ENCODE measurements at regions not wholly inside any gene's neighbourhood (a gene's known extent, or its start where the extent isn't known, plus 50 kb on each side); places are given as distances from the start of the nearest gene placed in this dataset.
A peak's percentile ranks its signal among the peaks of the same experiment; 100 is the strongest.

DNA sequence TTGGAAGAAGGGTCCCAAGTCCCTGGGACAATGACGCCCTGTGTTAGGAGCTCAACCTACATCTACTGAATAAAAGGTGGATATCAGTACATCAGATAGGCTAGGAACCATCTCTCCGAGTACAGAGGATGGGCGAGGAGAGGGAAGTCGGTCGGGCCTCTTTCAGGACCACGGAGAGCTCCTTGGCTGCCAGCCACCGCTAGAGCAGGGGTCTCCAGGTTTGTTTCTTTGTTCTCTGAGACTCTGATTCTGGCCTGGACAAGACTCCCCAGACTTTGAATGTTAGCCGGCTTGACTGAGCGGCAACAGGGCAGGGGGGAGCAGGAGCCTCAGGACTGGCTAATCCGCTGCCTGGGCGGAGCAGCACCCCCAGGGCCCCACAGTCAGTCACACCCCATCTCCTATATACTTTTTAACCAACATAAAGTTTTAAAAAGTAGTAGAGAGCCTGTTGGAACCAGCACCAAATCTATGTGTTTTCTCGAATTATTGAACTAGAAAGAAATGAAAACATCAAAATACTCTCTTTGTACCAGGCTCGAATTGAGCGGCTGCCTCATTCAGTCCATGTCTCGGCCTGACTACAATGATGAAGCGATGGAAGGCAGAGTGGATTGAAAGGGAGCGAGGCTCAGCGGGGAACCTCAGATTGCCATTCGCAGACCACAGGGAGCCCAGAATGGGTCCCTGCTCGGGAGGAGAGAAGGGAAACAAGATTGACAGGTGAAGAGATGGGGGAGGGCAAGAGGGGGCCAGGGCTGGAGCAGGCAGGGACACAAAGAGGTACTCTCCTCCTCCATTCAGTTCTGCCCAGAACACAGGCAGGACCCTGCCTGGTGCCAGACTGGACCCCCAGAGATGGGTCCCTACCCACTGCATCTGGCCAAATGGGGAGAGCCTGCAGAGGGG, 131.6 kb downstream of the TPRA1 start:
- no peak for DNase-seq (ENCODE audit: low spot score)

DNA sequence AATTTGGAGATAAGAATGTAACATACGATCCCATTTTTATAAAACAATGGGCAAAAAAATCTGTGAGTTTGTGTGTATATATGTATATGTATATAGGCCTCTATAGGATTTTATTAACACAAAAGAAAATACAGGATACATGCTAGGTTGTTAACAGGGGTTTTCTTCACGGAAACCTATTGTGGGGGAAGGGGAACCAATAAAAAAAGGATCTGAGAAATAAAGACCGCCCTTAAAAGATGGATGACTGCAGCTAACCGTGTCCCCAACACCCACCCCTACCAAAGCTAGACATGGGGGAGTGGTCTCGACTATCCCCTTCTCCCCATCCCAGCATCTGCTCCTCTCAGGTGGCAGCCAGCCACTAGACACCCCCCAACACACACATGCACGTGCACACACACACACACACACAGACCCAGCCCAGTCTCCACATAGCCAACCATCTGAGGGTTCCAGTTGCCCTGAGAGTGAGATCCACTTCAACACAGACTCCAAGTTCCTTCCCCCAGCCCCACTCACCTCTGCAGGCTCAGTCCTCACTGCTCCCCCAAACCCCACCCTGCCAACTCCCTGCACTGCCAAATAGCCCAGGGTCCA, 132.9 kb downstream of the TPRA1 start:
- no peak for DNase-seq (ENCODE audit: low spot score)

- DNase-seq (ENCODE audit: low spot score) = no peak
Measured at GRCh38 chr3:127457094-127457475, 133.4 kb downstream of the TPRA1 start.

DNA sequence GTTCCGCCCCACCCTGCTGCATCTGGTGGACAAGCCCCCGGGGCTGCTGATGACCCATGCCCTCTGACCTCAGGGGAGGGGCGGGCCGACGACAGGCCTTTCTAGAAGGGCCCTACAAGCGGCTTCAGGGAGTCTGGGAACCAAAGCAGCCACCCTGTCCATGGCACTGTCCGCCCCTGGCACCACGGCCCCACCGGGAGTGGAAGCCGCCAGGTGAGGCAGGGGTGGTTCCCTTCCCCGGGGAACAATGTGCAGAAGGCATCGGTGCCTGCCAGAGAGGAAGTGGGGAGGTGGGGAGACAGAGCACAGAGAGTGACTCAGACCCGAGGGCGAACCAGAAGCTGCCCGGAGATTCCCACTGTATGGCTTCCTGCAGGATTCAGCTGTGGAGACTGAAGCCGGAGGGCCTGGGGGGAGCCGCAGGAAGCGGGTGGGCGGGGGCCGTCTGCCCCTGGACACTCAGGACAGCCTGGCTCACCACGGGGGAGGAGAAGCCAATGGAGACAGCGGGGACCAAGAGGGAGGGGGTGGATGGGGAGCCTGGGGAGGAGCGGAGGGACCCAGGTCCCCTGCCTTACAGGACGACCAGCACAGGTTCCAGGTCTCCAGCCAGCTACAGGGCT, 134.0 kb downstream of the TPRA1 start:
- DNase-seq (ENCODE audit: low spot score) = no peak

GRCh38 chr3:127455541-127456450, 134.7 kb downstream of the TPRA1 start:
- DNase-seq (ENCODE audit: low spot score) = peak; percentile 19

DNA sequence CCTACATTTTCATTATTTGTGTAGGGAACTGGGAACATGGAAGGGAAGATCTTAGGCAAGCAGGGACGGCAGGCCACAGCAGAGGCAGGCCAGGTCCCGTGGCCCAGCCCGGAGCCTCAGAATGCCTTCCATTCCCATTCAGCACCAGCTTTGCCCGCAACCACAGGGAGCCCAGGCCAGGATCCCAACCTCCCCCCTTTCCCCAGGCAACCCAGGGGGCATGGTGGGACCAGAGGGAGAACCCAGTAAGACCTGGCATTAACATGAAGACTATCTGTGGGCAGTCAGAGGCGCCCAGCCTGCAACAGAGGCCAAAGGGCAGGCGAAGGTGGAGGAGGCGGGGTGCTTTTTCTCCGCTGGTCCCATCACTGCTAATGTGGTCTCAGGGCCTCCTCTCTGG, 135.6 kb downstream of the TPRA1 start:
- no peak for DNase-seq (ENCODE audit: low spot score)

DNA sequence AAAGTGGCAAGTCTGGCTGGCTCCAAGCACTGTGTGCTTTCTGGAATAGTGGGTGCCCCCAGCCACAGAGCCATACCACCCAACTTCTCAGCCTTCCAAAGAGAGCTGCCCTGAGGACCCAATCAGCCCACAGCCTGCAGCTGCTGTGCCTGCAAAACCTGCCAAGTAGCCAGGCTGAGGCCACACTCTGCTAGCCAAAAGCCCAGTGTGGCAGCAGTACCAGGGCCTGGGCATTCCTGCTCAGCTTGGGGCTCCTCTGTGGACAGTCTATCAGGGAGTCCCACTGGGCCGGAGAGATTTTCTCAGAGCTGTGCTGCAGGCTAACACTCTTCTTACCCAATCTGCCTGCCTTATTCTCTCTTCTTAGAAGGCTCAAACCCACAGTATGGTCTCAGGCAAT, 136.5 kb downstream of the TPRA1 start:
- DNase-seq (ENCODE audit: low spot score) = no peak

- no peak for DNase-seq (ENCODE audit: low spot score)
Measured at GRCh38 chr3:127452321-127452821, 138.2 kb downstream of the TPRA1 start.

DNA sequence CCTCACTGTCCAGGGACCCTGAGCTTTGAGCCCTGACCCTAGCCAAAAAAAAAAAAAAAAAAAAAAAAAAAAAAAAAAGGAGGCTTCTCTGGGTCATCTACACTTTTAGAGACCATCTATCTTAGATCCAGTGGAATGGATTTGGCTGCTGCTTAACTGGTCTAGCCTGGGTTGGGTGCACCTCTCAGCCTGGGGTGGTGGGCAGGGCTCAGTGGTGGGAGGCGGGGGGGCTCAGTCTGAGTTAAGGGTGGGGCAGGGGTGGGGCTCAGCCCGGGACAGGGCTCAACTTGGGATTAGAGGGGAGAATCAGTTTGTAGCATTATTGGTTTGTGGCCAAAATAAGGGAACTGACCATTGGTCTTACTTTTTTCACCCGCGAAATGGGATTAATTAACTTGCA, 139.2 kb downstream of the TPRA1 start:
- DNase-seq (ENCODE audit: low spot score) = no peak

DNA sequence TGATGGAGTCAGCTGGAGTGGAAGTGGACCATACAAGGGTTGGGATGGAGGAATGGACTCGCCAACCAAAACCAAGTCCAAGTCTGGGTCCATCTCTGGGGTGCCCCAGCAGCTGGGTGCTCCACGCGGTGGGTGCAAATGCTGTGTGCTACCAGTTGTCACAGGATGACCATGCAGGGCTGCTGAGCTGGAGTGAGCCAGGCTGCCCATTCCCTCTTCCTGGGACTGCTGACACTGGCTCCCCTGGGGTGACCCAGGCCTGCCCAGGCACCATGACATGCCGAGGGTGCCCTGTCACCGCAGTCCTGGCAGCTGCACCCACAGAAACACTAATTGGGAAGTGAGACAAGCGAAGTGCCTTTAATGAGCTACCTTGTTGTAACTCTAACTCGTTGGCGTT, 140.2 kb downstream of the TPRA1 start:
- DNase-seq (ENCODE audit: low spot score) = no peak

DNA sequence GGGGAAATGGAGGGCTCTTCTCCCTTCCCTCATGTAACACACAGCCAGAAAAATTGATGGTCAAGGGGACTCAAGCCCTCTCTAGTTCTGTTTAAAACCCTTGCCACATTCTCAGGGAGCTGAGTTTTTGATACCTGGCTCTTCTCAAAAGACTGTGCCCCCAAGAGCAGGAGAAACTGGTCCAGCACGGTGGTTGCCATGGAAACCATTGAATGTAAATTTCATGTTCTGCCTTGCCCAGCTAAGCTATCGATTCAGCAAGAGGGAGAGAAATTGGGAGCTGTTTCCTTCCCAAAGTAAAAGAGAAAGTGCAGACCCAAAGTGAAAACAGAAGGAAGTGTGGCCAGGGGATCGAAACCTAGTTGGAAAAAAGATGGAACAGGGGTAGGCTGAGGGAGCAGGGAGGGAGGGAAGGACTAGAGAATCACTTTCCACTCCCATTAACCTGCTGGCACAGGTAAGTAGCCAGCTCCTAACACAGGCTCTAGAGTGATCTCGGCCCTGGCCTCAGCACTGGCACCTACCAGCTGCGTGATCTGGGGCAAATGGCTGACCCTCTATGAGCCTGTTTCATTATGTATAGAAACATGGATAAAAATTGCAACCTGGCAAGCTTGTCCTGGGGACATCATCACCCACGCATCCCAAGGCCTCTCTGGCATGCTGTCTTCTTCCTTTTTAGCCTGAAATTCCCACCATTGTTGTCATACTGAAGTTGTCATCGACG, 140.9 kb downstream of the TPRA1 start:
- DNase-seq (ENCODE audit: low spot score) = no peak

- no peak for DNase-seq (ENCODE audit: low spot score)
Measured at GRCh38 chr3:127448671-127449070, 141.9 kb downstream of the TPRA1 start.

DNA sequence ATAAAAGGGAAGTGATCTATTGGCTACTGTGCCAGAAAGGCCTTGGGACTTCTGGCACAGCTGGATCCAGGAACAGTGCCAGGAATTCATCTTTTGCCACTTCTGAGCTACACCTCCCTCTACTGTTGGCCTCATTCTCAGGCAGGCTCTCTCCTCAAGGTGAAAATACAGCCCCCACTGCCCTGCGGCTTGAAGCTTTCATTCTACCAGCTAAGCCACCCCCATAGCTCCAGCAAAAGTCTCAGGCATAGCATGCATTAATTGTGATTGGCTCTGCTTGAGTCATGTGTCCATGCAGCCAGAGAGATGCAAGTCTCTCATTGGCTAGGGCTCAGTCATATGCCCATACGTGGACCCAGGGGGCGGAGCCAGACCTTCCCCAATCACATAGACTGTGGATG, 142.4 kb downstream of the TPRA1 start:
- no peak for DNase-seq (ENCODE audit: low spot score)

GRCh38 chr3:127446756-127447155, 143.8 kb downstream of the TPRA1 start:
- DNase-seq (ENCODE audit: low spot score) = no peak

DNA sequence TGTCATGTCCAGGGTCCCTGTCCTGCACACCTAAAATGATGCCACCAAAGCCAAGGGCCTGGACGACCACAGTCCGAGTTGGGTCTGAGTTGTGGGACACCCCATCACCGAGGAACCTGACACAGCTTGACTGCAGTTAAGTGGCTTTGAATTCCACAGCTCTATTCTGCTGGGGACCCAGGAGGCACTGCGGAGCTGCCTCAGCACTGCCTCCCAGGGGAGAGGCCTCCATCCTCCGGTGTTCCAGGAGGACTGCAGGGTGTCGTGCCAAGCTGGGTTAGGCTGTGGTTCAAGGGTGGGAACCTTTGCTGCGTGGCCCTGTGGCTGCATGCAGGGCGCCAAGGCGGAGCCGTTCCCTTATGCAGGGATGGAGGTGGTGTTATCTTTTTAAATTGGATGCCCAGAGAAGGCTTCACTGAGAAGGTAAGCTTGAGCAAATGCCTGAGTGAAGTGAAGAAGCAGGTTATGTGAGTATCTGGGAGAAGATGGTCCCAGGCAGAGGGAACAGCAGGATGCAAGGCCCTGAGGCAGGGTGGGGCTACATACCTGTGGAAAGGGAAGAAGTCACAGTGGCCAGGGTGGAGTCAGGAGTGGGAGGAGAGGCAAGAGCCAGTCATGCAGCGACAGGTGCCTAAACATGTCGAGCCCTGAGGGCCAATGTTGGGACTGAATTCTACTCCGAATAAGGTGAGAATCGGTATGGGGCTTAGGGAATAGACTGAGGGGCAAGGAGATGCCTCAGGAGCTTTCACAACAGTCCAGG, 144.8 kb downstream of the TPRA1 start:
- DNase-seq (ENCODE audit: low spot score) = no peak

- DNase-seq (ENCODE audit: low spot score) = no peak
Measured at GRCh38 chr3:127444761-127445160, 145.8 kb downstream of the TPRA1 start.

DNA sequence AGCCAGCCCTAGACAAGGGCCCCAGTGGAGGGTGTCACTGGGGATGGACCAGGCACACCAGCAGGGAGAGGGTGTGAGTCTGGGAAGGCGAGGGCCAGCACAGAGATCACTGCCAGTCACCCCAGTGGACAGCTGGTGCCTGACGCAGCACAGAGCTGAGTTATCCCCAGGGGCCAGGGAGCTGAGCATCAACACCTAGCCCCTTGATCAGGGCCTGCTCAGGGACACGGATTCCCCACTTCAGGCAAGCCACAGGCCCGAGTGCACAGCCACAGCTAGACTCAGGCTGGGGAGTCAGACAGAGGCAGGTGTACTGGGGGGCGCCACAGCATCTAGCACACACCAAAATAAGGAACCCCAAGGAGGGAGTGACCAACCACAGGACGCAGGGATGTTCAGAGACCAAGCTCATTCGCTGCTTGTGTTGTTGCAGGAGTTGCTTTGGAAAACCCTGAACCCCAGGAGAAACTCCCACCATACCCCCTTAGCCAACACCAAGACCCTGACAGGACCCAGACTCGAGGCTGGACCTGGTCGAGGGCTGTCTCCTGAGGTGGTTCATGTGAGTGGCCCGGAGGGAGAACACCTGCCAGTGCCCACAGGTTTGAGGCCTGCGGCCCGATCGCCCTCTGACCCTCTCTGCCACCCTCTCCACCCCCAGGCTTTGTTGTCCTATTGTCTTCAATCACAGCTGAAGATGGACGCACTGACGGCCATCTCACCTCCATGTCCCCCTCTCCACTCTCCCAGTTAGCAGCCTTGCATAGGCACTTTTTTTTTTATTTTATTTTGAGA, 146.8 kb downstream of the TPRA1 start:
- no peak for DNase-seq (ENCODE audit: low spot score)

DNA sequence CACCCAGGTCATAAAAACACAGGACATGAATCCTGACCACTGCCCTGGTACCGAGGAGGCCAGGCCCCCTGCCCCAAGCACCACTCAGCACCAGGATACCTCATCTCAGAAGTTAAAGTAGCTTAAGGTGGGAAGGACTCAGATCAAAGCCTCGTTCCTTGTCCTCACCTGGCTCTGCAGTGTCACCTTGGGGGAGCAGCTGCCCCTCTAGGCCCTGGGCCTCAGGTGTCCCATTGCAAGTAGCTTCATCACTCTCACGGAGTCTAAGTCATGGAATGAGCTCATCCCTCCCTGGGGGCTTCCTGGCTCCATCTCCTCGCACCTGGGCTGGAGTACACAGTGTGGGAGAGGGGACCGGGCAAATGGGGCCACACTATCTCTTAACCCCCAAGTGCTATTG, 148.0 kb downstream of the TPRA1 start:
- no peak for DNase-seq (ENCODE audit: low spot score)

GRCh38 chr3:127441764-127442163, 148.8 kb downstream of the TPRA1 start:
- DNase-seq (ENCODE audit: low spot score) = no peak

DNA sequence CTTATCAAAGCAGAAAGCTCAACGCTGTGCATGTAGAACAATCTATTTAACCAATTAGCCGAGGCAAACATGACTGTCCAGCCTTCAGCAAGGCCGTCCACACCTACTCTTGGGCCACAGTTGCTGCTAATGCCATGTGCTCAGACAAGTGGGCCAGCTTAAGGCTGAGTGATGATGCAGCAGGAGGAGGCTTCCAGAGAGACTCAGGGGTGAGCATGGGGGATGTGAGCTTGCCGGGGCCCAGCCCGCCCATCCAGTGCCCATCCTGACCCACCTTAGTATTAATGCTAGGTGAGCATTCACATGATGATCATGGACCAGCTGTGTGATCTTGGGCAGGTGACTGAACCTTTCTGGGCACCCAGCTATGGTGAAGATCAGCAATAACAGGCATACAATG, 150.1 kb downstream of the TPRA1 start:
- DNase-seq (ENCODE audit: low spot score) = no peak
